ENCODE measurements at regions not wholly inside any gene's neighbourhood (a gene's known extent, or its start where the extent isn't known, plus 50 kb on each side); places are given as distances from the start of the nearest gene placed in this dataset.

DNA sequence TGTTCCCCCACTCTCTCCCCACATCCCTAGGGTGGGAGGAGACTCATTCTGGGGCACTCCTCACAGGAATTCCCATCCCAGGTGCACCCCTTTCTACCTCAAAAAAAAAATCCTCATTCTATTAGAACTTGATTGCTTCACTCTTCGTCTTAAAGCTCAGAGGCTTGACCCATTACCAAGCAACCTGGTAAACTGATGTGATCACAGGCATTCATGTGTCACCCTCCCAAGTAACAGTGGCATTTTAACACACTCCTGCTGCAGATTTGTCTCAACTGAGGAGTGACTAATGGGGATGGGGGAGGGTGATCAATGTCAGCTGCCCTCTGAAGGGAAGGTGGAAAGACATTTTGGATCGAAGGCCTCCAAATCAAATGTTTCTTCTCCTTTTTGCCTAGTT lies 78.1 kb upstream of the PTHLH start:
- in situ Hi-C loops (cut with HindIII; ENCODE audit: low pct_unique_long_range_greater_than_20kb, low sequenced_read_pairs): no loop called here
- no peak for TF ChIP-seq JUND (IDR thresholded peaks at IDR 0.05; ENCODE audit: low read depth)
- DNase-seq (ENCODE audit: low read depth in 1 of 2, low spot score in 1 of 2): no peak

DNA sequence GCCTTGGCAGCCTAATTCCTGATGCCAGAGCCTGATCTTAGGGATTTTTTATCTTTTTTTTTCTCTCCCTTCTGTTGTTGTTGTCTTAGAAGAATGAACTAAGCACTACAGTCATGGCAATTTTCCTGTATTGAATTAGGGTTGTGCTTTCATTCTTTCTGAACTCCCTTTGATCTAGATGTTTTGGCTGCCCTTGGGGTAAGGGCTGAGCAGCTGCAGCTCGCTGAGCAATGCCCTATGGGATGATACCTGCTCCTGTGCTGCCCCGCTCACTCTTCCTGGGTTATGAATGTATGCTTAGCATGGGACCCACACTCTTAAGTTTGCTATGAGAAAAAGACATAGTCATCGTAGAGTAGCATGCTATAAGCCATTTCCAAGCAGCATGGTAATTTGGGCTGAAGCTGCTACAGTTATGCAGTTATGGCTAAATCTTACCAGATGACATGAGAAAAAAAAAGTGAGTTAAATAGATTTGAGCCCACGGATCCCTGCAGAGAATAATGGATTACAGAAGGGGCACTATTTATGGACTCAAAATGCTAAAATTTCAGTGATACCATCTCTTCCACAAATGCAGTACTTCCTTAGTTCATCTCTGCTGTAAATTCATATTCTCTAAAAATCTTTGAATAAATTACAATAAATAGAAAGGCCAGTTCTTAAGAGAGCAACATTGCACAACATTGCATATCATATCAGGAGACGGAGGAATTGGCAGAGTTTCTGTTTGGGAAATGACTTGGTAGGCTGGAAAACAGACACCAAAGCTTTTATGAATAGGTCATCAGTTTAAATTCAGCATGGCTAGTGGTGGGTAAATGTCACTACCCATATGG lies 79.2 kb upstream of the PTHLH start:
- in situ Hi-C loops (cut with HindIII; ENCODE audit: low pct_unique_long_range_greater_than_20kb, low sequenced_read_pairs): no loop called here
- DNase-seq (ENCODE audit: low read depth in 1 of 2, low spot score in 1 of 2): no peak
- TF ChIP-seq JUND (IDR thresholded peaks at IDR 0.05; ENCODE audit: low read depth): no peak

DNA sequence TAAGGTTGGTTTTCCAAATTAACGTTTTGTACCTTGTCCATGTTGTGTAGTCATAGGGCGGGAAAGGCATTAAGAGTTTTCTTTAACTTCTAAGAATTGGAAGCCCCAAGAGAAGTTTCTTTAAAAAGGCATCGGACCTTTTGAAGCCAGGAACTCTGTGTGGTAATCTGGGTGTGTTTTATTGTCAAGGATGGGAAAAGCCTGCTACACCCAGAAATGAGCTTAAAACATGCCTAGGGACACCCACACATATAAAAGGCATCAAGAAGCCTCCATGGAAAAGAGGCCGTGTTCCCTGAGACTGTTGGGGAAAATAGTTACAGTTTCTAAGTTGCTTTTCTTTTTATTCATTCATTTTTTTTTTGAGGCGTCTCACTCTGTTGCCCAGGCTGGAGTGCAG lies 81.0 kb upstream of the PTHLH start:
- TF ChIP-seq JUND (IDR thresholded peaks at IDR 0.05; ENCODE audit: low read depth): no peak
- no peak for DNase-seq (ENCODE audit: low read depth in 1 of 2, low spot score in 1 of 2)
- in situ Hi-C loops (cut with HindIII; ENCODE audit: low pct_unique_long_range_greater_than_20kb, low sequenced_read_pairs): no loop called here

DNA sequence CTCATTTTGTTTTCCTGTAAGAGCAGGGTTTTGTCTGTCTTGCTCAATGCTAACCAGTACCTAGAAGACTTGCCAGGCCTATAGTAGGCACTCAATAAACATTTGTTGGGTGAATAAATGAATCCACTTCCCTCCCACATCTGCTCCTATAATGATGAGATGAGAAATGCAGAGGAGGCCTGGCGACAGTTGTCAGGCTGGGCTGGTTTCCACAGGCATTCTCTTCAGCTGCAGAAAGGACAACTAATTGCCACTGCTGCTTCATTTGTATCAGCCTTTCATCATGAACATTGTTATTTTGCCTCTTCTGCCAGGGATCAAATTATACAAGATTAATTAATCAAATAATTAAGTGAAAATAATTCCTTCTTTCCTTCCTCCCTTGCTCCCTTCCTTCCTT lies 82.0 kb upstream of the PTHLH start:
- DNase-seq (ENCODE audit: low read depth in 1 of 2, low spot score in 1 of 2): no peak
- in situ Hi-C loops (cut with HindIII; ENCODE audit: low pct_unique_long_range_greater_than_20kb, low sequenced_read_pairs): no loop called here
- TF ChIP-seq JUND (IDR thresholded peaks at IDR 0.05; ENCODE audit: low read depth): no peak

DNA sequence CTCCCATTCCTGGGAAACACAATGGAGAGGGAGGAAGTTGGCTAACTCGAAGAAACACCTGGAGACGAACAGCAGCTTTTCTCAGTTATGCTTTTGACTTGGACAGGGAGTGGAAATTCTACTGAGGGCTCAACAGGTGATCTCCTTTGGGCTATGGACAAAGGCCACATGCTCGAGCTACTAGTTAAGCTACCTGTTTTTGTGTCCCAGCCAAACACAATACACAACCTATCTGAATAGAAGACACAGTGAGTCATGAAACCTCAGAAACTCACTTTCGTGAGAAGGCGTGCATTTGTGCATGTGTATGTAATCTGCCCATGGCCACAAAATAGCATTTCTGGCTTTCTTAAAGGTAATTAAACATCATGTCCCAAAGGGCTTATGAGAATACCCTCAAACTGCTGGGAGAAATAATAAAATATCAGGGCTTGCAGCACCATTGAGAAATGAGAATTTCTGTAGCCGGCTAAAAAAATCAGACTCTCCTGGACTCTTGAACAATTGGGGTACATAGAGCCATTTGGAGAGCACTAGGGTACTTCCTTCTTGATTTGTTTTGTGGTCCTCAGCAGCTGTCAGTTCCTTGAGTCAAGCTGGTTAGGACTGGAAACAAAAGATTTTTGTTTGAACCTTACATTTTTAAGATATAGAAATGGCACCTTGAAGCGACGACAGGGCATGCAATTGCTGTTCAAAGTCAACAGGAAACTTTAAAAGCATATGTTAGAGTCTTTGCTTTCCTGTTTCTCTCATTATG lies 85.5 kb upstream of the PTHLH start:
- in situ Hi-C loops (cut with HindIII; ENCODE audit: low pct_unique_long_range_greater_than_20kb, low sequenced_read_pairs): no loop called here
- no peak for TF ChIP-seq JUND (IDR thresholded peaks at IDR 0.05; ENCODE audit: low read depth)
- DNase-seq (ENCODE audit: low read depth in 1 of 2, low spot score in 1 of 2): no peak

DNA sequence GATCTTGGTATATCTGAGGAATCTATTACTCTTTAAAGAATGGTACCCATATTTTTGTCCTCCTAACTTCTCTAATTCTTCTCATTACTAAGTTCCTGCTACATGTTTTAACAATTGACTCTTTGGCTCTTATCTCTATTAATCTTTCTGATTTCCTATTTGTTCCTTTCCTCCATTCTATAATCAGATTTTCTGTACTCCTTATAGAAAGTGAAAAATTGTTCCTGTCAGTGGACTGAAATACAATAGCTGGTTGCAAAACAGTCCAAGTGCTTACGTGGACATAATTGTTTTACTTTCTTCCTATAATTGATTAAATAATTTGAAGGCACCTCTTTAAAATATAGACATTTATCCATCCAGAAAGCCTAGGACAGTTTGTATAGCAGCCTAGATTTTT lies 86.7 kb upstream of the PTHLH start:
- in situ Hi-C loops (cut with HindIII; ENCODE audit: low pct_unique_long_range_greater_than_20kb, low sequenced_read_pairs): no loop called here
- TF ChIP-seq JUND (IDR thresholded peaks at IDR 0.05; ENCODE audit: low read depth): no peak
- no peak for DNase-seq (ENCODE audit: low read depth in 1 of 2, low spot score in 1 of 2)

DNA sequence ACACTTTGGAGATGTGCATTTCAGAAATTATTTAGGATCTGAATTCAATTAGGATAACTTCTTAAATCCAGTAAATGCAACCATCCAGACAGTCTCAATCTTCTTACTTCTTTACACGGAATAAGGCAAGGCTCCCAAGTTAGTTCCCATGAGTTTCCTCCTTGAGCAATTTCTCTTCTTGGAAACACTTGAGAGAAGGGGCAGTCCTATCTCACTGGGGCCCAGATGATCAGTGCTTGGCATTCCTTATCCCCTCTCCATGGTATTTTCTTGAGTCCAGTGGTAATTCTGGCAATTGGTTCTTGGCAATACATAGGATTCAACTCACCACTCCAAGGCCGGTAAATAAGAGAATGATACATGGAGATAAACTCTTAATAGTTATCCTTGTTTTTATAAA lies 87.1 kb upstream of the PTHLH start:
- in situ Hi-C loops (cut with HindIII; ENCODE audit: low pct_unique_long_range_greater_than_20kb, low sequenced_read_pairs): no loop called here
- DNase-seq (ENCODE audit: low read depth in 1 of 2, low spot score in 1 of 2): no peak
- TF ChIP-seq JUND (IDR thresholded peaks at IDR 0.05; ENCODE audit: low read depth): no peak

DNA sequence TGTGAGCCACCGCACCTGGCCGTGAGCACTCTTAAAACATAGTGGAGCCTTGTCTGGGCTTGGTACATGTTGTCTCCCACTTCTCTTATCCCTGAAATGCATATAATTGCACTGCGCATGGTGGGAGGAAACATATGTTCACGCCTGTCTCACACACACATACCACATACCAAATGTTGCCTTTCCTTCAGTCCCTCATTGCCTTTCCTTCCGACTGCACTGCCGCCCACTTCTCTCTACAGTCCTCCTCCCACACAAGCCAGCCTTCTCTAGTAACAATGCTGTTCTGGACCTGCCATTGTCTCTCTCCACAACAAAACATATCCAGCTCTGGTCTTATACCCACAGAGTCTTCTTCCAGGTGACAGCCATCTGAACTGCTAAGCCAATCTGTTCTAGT lies 88.3 kb upstream of the PTHLH start:
- in situ Hi-C loops (cut with HindIII; ENCODE audit: low pct_unique_long_range_greater_than_20kb, low sequenced_read_pairs): no loop called here
- TF ChIP-seq JUND (IDR thresholded peaks at IDR 0.05; ENCODE audit: low read depth): no peak
- no peak for DNase-seq (ENCODE audit: low read depth in 1 of 2, low spot score in 1 of 2)

DNA sequence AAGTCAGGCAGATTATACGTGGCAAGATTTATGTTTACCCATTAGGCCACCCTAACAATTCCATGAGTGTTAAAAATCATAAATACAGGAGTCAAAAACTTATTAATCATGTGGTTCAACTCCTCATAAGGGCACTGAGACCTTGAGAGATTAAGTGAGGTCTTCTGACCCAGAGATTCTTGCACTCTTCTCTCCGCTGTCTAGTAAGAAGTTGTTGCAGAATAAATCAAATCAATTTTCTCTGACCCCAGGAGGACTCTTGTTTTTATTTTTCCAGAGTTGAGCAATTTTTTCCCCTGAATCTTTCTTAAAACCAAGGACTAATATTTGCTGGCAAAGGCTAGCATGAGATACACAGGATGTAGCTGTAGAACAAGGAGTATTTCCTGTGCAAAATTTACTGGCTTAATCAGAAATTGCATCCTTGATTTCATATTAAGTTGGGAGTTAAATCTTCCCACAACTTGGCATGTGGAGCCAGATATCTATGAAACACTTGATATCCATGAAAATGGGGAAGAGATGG lies 90.9 kb upstream of the PTHLH start:
- in situ Hi-C loops (cut with HindIII; ENCODE audit: low pct_unique_long_range_greater_than_20kb, low sequenced_read_pairs): no loop called here
- no peak for TF ChIP-seq JUND (IDR thresholded peaks at IDR 0.05; ENCODE audit: low read depth)
- DNase-seq (ENCODE audit: low read depth in 1 of 2, low spot score in 1 of 2): no peak

DNA sequence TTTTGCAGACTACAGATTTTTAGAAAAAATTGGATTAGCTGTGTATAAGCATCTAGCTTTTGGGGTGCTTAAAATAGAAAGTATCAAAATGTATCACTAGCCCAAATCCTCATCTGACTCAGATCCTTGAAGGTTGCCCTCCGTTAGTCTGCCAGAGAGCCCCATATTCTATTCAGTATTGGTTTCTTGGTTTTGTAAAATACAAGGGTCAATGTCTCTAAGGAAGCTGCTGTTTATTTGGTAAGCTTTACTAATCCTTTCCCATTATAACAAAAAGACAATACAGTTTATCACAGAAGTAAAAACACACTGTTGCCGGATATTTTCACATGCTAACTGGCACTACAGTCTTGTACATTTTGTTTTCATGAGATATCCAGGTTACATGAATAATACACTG lies 92.8 kb upstream of the PTHLH start:
- in situ Hi-C loops (cut with HindIII; ENCODE audit: low pct_unique_long_range_greater_than_20kb, low sequenced_read_pairs): no loop called here
- DNase-seq (ENCODE audit: low read depth in 1 of 2, low spot score in 1 of 2): no peak
- no peak for TF ChIP-seq JUND (IDR thresholded peaks at IDR 0.05; ENCODE audit: low read depth)

DNA sequence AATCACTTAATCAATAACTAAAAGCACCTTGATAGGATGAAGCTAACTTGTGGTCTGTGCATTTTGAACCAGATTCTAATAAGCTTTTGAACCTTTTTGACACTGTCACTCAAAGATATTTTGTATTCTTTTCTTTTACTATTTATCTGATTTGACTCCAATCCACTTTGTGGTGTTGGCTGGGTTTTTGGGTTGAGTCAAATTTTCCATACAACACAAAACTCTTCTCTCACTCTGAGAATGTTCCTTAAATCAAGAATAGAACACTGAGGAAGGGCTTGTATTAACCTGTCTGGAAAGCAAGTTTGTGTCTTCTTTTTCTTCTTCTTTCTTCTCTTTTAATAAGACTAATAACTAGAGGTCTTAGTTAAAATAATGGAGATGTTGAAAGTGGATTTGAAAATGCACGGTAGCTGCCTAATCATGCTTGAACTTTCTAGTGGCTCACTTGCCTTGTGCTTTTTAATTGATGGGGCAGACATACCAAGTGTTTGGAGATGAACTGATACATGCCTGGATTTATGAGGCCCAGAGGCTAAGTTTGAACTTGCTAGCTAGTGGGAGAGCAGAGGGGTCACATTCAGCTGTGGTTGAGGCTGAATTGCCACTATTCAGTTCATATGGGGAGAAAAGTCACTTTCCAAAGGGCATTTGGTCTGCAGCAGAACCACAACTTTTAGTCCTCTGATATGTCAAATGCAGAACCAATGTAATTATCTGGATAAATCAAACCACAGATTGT lies 93.5 kb upstream of the PTHLH start:
- in situ Hi-C loops (cut with HindIII; ENCODE audit: low pct_unique_long_range_greater_than_20kb, low sequenced_read_pairs): no loop called here
- DNase-seq (ENCODE audit: low read depth in 1 of 2, low spot score in 1 of 2): peak in 1 of 2 experiments; percentile 8
- TF ChIP-seq JUND (IDR thresholded peaks at IDR 0.05; ENCODE audit: low read depth): no peak

DNA sequence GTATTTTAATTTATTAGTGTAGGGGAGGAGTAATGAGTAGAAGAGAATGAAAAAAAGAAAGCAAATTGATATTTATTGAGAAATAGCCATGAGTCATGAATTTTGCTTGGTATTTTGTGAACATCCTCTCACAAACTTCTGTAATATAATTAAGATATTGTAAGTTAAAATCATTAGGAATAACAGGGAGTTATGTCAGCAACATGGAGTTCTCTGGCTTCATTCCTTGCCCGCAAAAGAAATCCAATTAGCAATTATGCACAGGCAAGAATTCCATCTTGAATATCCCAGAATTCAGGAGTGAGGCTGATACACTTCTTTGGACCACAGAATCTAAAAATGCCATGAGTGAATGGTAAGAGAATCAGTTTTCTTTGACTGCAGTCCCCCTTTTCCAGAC lies 94.3 kb upstream of the PTHLH start:
- in situ Hi-C loops (cut with HindIII; ENCODE audit: low pct_unique_long_range_greater_than_20kb, low sequenced_read_pairs): no loop called here
- no peak for TF ChIP-seq JUND (IDR thresholded peaks at IDR 0.05; ENCODE audit: low read depth)
- DNase-seq (ENCODE audit: low read depth in 1 of 2, low spot score in 1 of 2): no peak

DNA sequence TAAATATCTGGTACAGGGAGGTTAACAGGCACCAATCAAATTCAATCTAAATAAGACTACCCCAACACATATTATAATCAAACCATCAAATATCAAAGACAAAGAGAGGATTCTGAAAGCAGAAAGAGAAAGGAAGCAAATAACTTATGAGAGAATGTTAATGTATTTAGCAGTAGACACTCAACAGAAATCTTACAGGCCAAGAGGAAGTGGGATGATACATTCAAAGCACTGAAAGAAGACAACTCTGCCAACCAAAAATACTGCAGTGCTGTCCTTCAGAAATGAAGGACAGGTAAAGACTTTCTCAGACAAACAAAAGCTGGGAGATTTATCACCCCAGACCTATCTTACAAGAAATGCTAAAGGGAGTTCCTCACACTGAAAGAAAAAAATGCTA lies 95.9 kb upstream of the PTHLH start:
- in situ Hi-C loops (cut with HindIII; ENCODE audit: low pct_unique_long_range_greater_than_20kb, low sequenced_read_pairs): no loop called here
- DNase-seq (ENCODE audit: low read depth in 1 of 2, low spot score in 1 of 2): no peak
- no peak for TF ChIP-seq JUND (IDR thresholded peaks at IDR 0.05; ENCODE audit: low read depth)

Measured in T47D (cell line).